ENCODE measurements at regions not wholly inside any gene's neighbourhood (a gene's known extent, or its start where the extent isn't known, plus 50 kb on each side); places are given as distances from the start of the nearest gene placed in this dataset.
"Not testable (repeated sequence)": the region's sequence is repeated elsewhere in the genome, so short reads cannot be mapped to it uniquely, and the experiment has no call there.

DNA sequence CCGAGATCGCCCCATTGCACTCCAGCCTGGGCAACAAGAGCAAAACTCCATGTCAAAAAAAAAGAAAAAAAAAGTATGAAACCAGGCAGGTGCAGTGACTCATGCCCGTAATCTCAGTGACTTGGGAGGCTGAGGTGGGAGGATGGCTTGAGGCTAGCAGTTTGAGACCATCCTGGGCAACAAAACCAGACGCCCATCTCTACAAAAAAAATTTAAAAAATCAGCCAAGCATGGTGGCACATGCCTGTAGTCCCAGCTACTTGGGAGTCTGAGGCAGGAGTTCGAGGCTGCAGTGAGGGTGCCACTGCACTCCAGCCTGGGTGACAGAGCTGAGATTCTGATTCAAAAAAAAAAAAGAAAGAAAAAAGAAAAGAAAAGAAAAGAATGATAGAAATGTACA is 277.8 kb downstream of the MYCN start:
- Histone ChIP-seq H2AK9ac (replicated peaks; ENCODE audit: low read depth, low read length, poor library complexity) (no peak overlapping the region), H3K27me3 (ENCODE audit: control insufficient read depth, insufficient read depth, low read length) (no peaks in the 10 kb centered on the region), H3K79me1 (ENCODE audit: low read depth in 1 of 2, low read length in 2 of 2) (no peaks in the 10 kb centered on the region), H3K4me1 (ENCODE audit: control insufficient read depth, insufficient read depth, low read length) (no peaks in the 10 kb centered on the region), H2AK5ac (ENCODE audit: low read depth, low read length) (no peak overlapping the region), H3K4me3 (ENCODE audit: insufficient read depth, low read depth, low read length) (no peak overlapping the region), H3K23ac (ENCODE audit: low read depth, low read length) (no peak overlapping the region), H3K9ac (ENCODE audit: low read depth, low read length) (no peak overlapping the region), H2AFZ (replicated peaks; ENCODE audit: low read length, poor library complexity) (no peak overlapping the region), H3K56ac (ENCODE audit: extremely low read depth, insufficient read depth, low read length) (no peak overlapping the region), H2BK120ac (ENCODE audit: low read depth, low read length) (no peak overlapping the region), H4K91ac (ENCODE audit: insufficient read depth, low read depth, low read length) (no peak overlapping the region), H3K4me2 (ENCODE audit: low read depth, low read length) (no peak overlapping the region), H2BK5ac (ENCODE audit: low read depth, low read length, poor library complexity, severe bottlenecking) (no peak overlapping the region), H3K9me1 (ENCODE audit: insufficient read depth, low read length) (no peaks in the 10 kb centered on the region), H2BK20ac (ENCODE audit: low read depth, low read length) (no peak overlapping the region), H3K4ac (ENCODE audit: low read depth, low read length) (no peak overlapping the region), H2BK15ac (ENCODE audit: low read depth, low read length) (no peak overlapping the region), H3K14ac (replicated peaks; ENCODE audit: low read depth, low read length) (no peak overlapping the region), H4K5ac (ENCODE audit: low read depth, low read length) (no peak overlapping the region), H3K36me3 (ENCODE audit: control insufficient read depth, insufficient read depth, low read length) (no peaks in the 10 kb centered on the region), H3K18ac (ENCODE audit: low read depth, low read length) (no peak overlapping the region), H4K8ac (ENCODE audit: low read depth in 2 of 2, low read length in 2 of 2) (no peak overlapping the region), H4K20me1 (ENCODE audit: insufficient read depth, low read length) (no peaks in the 10 kb centered on the region), H3K9me3 (ENCODE audit: control insufficient read depth, insufficient read depth, low read length) (peaks cover 28% of the 10 kb centered on the region), H3K27ac (ENCODE audit: insufficient read depth, low read length) (no peak overlapping the region)
- ATAC-seq (ENCODE audit: low read depth) (no peak), DNase-seq (no peak)
- BruUV-seq (replicated peaks): no TSS peak
- in situ Hi-C loops (cut with MboI; ENCODE audit: low sequenced_read_pairs) (no loop called here), dilution Hi-C loops (cut with HindIII; ENCODE audit: low sequenced_read_pairs, unreplicated experiment) (no loop called here), intact Hi-C loops (cut with micrococcal nuclease) (no loop called here)
- POLR2A ChIA-PET (ENCODE audit: unreplicated experiment): no interaction called here
- CTCF ChIA-PET: no interaction called here
- WGBS, 2 experiments (ENCODE audit: extremely low coverage in 2 of 2, insufficient read length in 1 of 2): 60% methylated on average over 2 of the region's 5 CpGs; no CpG with 5 or more reads in 1 of the 2 experiments
- TF ChIP-seq RCOR1 (IDR thresholded peaks at IDR 0.05; ENCODE audit: insufficient replicate concordance, low read length) (no peak), MAZ (IDR thresholded peaks at IDR 0.05; ENCODE audit: borderline replicate concordance, low read depth, low read length) (no peak), NFE2L2 (IDR thresholded peaks at IDR 0.05; ENCODE audit: low read depth, low read length) (no peak), POLR2A (IDR thresholded peaks at IDR 0.05; ENCODE audit: low read depth, low read length) (no peak), BHLHE40 (IDR thresholded peaks at IDR 0.05; ENCODE audit: low read depth, low read length) (no peak), RFX5 (IDR thresholded peaks at IDR 0.05; ENCODE audit: low read depth, low read length) (no peak), MXI1 (IDR thresholded peaks at IDR 0.05; ENCODE audit: borderline replicate concordance, low read depth, low read length) (no peak), SMC3 (IDR thresholded peaks at IDR 0.05; ENCODE audit: low read depth, low read length) (no peak), ELK1 (IDR thresholded peaks at IDR 0.05; ENCODE audit: borderline replicate concordance, low read depth, low read length) (no peak), CEBPB (IDR thresholded peaks at IDR 0.05; ENCODE audit: low read depth, low read length) (no peak)

DNA sequence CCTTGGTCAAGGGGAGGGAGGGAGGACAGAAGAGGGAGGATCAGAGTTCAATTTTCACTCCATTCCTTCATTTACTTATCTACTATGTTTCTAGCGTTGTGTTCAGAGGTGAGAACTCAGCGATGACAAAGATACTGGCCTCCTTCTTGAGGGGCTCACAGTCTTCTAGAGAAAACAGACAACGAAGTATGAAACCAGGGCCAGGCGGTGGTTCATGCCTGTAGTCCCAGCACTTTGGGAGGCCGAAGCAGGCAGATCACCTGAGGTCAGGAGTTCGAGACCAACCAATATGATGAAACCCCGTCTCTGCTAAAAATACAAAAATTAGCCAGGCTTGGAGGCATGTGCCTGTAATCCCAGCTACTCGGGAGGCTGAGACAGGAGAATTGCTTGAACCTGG is 277.4 kb downstream of the MYCN start:
- DNase-seq; in situ Hi-C loops (cut with MboI; ENCODE audit: low sequenced_read_pairs); H3K27ac ChIP-seq (ENCODE audit: insufficient read depth, low read length); CTCF ChIA-PET; H2BK120ac ChIP-seq (ENCODE audit: low read depth, low read length); H2AK9ac ChIP-seq (replicated peaks; ENCODE audit: low read depth, low read length, poor library complexity); H3K9ac ChIP-seq (ENCODE audit: low read depth, low read length); H2BK15ac ChIP-seq (ENCODE audit: low read depth, low read length); BruUV-seq (replicated peaks); H2AK5ac ChIP-seq (ENCODE audit: low read depth, low read length); H3K14ac ChIP-seq (replicated peaks; ENCODE audit: low read depth, low read length); ATAC-seq (ENCODE audit: low read depth); H3K4me1 ChIP-seq (ENCODE audit: control insufficient read depth, insufficient read depth, low read length); H3K18ac ChIP-seq (ENCODE audit: low read depth, low read length); POLR2A ChIA-PET (ENCODE audit: unreplicated experiment); H3K23ac ChIP-seq (ENCODE audit: low read depth, low read length); H2BK5ac ChIP-seq (ENCODE audit: low read depth, low read length, poor library complexity, severe bottlenecking); H4K20me1 ChIP-seq (ENCODE audit: insufficient read depth, low read length); H3K4ac ChIP-seq (ENCODE audit: low read depth, low read length); H3K9me1 ChIP-seq (ENCODE audit: insufficient read depth, low read length); H3K4me3 ChIP-seq (ENCODE audit: insufficient read depth, low read depth, low read length); H4K5ac ChIP-seq (ENCODE audit: low read depth, low read length); dilution Hi-C loops (cut with HindIII; ENCODE audit: low sequenced_read_pairs, unreplicated experiment); H3K56ac ChIP-seq (ENCODE audit: extremely low read depth, insufficient read depth, low read length); H3K79me1 ChIP-seq (ENCODE audit: low read depth in 1 of 2, low read length in 2 of 2); H3K4me2 ChIP-seq (ENCODE audit: low read depth, low read length); H2AFZ ChIP-seq (replicated peaks; ENCODE audit: low read length, poor library complexity); H4K8ac ChIP-seq (ENCODE audit: low read depth in 2 of 2, low read length in 2 of 2); H3K27me3 ChIP-seq (ENCODE audit: control insufficient read depth, insufficient read depth, low read length); H3K36me3 ChIP-seq (ENCODE audit: control insufficient read depth, insufficient read depth, low read length); H4K91ac ChIP-seq (ENCODE audit: insufficient read depth, low read depth, low read length); intact Hi-C loops (cut with micrococcal nuclease); H2BK20ac ChIP-seq (ENCODE audit: low read depth, low read length): not testable (repeated sequence)
- 80% methylated on average over 1 of the region's 8 CpGs; no CpG with 5 or more reads in 1 of the 2 experiments for WGBS, 2 experiments (ENCODE audit: extremely low coverage in 2 of 2, insufficient read length in 1 of 2)
- peaks cover 28% of the 10 kb centered on the region for H3K9me3 ChIP-seq (ENCODE audit: control insufficient read depth, insufficient read depth, low read length)

Data from IMR-90 (cell line).